BLaER1 treated with 17β-estradiol and CSF1 and Interleukin-3, amounts not matched to agents 10 nM and 100 nM (cell line): ENCODE measurements at regions not wholly inside any gene's neighbourhood (a gene's known extent, or its start where the extent isn't known, plus 50 kb on each side); places are given as distances from the start of the nearest gene placed in this dataset.

Source experiments
- H3K27ac ChIP-seq, 11 experiments: shearing (Covaris generic); formaldehyde crosslinking; 2 replicates each; pipeline ENCODE4 v1.8.1; 2022
- H3K27me3 ChIP-seq, 11 experiments: shearing (Covaris generic); formaldehyde crosslinking; 2 replicates each; pipeline ENCODE4 v1.8.1; 2022
- H3K36me3 ChIP-seq, 11 experiments: shearing (Covaris generic); formaldehyde crosslinking; 2 replicates each; pipeline ENCODE4 v1.8.1; 2022
- H3K4me1 ChIP-seq, 10 experiments: shearing (Covaris generic); formaldehyde crosslinking; 2 replicates each; pipeline ENCODE4 v1.8.1; 2022
- H3K4me2 ChIP-seq, 11 experiments: shearing (Covaris generic); formaldehyde crosslinking; 2 replicates each; pipeline ENCODE4 v1.8.1; 2022
- H3K4me3 ChIP-seq, 10 experiments: shearing (Covaris generic); formaldehyde crosslinking; 2 replicates each; pipeline ENCODE4 v1.8.1; 2022
- H3K9ac ChIP-seq, 11 experiments: shearing (Covaris generic); formaldehyde crosslinking; 2 replicates each; pipeline ENCODE4 v1.8.1; 2022
- H3K9me3 ChIP-seq, 11 experiments: shearing (Covaris generic); formaldehyde crosslinking; replicated peaks in 1 of 11; 2 replicates each; pipeline ENCODE4 v1.8.1; 2022
- H4K20me1 ChIP-seq, 11 experiments: shearing (Covaris generic); formaldehyde crosslinking; 2 replicates each; pipeline ENCODE4 v1.8.1; 2022
- Cebpa-rat ChIP-seq, 11 experiments: shearing (Covaris generic); IDR thresholded peaks; 2 replicates each; pipeline ENCODE4 v1.8.1; 2022

DNA sequence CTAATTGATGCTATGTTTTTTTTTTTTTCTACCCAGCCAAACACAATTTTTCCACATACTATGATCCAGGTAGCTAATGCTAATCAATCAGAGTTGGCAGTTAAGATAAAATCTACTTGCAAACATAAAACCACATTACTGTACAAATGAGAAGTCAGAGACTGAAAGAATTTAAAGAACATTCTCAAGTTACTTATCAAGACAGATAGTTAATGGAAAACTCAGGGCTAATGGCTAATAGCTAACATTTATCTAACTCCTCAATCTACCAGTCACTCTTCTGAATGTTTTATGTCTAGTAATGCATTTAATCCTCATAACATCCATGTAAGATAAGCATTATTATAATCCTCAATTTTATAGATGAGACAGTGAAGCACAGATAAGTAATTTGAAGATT lies 537.6 kb upstream of the SETBP1 start:
- TF ChIP-seq Cebpa-rat (IDR thresholded peaks at IDR 0.05): no peak

DNA sequence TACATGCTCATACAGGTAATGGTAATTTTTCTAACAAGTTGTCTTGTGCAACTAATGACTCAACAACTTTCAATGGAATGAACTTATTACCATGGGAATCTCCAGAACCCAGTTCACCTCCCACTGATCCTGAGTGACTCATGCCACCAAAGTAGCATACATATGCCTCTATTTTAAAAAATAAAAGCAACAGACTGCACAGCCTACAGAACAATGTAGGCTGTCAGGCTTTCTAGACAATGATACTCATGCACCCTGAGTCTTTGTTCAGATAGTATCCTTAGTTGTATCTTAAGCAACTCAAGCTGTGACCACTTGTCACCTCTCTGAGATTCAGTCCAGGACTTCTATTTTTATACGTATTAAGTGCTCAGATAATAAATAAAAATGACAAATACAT lies 531.0 kb upstream of the SETBP1 start:
- H3K4me3 ChIP-seq: no peak overlapping the region
- no peak overlapping the region for H3K9ac ChIP-seq
- H3K4me1 ChIP-seq: peaks cover 0 to 6% (median 0%) of the 10 kb centered on the region in 10 experiments; a peak in 2 of 20 replicates
- H3K4me2 ChIP-seq: no peak overlapping the region
- H3K36me3 ChIP-seq: no peaks in the 10 kb centered on the region
- no peaks in the 10 kb centered on the region for H4K20me1 ChIP-seq
- no peak overlapping the region for H3K27ac ChIP-seq
- TF ChIP-seq Cebpa-rat (IDR thresholded peaks at IDR 0.05): no peak
- H3K27me3 ChIP-seq: no peaks in the 10 kb centered on the region
- H3K9me3 ChIP-seq: no peaks in the 10 kb centered on the region

More for the DNA sequence above, 537.6 kb upstream of the SETBP1 start:
- Histone ChIP-seq H4K20me1 (no peaks in the 10 kb centered on the region), H3K4me3 (no peak overlapping the region), H3K4me2 (no peak overlapping the region), H3K9me3 (no peaks in the 10 kb centered on the region), H3K4me1 (peaks cover 0 to 6% (median 0%) of the 10 kb centered on the region in 10 experiments; a peak in 2 of 20 replicates), H3K27me3 (no peaks in the 10 kb centered on the region), H3K27ac (no peak overlapping the region), H3K9ac (no peak overlapping the region), H3K36me3 (no peaks in the 10 kb centered on the region)

DNA sequence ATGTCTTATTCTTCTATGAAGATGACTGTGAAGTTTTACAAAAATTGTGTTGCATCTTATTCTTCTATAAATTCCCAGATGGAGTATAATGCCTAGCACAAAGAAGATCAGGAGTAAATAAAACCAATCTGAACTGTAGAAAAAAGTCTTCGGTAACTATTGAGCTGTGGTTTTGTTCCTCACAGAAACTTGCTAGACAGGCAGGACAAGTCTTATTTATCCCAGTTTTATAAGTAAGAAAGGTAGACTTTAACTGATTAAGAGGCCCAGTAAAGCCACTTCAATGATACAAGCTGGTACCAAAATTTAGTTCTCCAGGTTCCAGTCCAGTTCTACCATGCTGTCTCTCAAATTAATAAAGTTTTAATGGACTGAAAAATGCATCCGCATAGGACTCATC lies 526.7 kb upstream of the SETBP1 start:
- no peak overlapping the region for H3K4me2 ChIP-seq
- H4K20me1 ChIP-seq: no peaks in the 10 kb centered on the region
- TF ChIP-seq Cebpa-rat (IDR thresholded peaks at IDR 0.05): no peak
- no peaks in the 10 kb centered on the region for H3K9me3 ChIP-seq
- no peaks in the 10 kb centered on the region for H3K27me3 ChIP-seq
- H3K4me1 ChIP-seq: no peaks in the 10 kb centered on the region
- no peak overlapping the region for H3K9ac ChIP-seq
- H3K4me3 ChIP-seq: no peak overlapping the region
- no peaks in the 10 kb centered on the region for H3K36me3 ChIP-seq
- no peak overlapping the region for H3K27ac ChIP-seq

DNA sequence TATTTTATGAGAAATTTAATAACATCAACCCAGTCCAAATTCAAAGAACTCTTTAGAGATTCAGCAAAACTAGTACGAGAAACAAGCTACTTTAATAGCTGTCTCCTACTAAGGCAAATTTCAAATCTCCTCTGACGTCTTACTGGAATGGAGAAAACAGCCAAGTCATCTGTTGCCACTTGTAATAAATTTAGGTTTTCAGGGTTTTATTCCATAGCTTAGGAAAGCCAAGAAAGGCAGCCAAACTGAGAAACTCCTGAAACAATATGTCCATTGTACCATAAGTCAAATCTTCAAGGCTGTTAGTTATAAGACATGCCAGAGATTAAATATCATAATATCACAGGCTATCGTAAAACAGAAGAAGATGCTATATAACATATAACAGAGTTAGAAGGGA lies 524.6 kb upstream of the SETBP1 start:
- no peak overlapping the region for H3K4me2 ChIP-seq

DNA sequence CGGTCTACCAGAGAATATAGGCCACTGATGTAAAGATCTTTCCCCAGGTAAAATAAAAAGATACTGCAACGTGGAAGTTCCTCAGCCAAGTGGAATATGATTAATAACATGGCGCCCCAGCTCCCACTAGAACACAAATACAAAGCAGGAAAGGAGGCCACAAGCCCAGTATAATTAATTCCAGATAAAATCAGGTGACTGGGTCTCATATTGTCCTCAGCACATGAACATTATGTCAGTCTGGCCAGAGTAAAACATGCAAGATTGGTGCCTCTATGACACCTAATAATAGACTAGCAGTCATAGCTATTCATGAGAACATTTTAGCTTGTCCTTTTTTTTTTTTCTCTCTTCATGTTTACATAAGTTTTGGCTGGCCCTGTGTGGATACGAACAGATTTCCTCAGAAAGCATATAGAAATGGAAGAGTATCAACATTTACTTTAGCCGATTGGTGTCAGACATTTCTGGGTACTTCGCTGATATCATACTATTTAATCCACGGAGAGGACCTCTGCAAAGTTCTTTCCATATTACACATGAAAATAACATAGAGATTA lies 523.8 kb upstream of the SETBP1 start:
- Histone ChIP-seq H3K9ac (no peak overlapping the region), H3K27me3 (no peaks in the 10 kb centered on the region), H3K4me2 (no peak overlapping the region), H3K36me3 (no peaks in the 10 kb centered on the region), H3K9me3 (peaks cover under 1 to 6% (median 3%) of the 10 kb centered on the region in 11 experiments; a peak in 11 of 22 replicates), H4K20me1 (no peaks in the 10 kb centered on the region), H3K4me3 (no peak overlapping the region), H3K27ac (no peak overlapping the region), H3K4me1 (no peaks in the 10 kb centered on the region)
- TF ChIP-seq Cebpa-rat (IDR thresholded peaks at IDR 0.05): no peak

More for the DNA sequence above, 524.6 kb upstream of the SETBP1 start:
- no peaks in the 10 kb centered on the region for H4K20me1 ChIP-seq
- no peaks in the 10 kb centered on the region for H3K4me1 ChIP-seq
- H3K4me3 ChIP-seq: no peak overlapping the region
- H3K27ac ChIP-seq: no peak overlapping the region
- no peaks in the 10 kb centered on the region for H3K36me3 ChIP-seq
- TF ChIP-seq Cebpa-rat (IDR thresholded peaks at IDR 0.05): no peak
- no peak overlapping the region for H3K9ac ChIP-seq
- no peaks in the 10 kb centered on the region for H3K27me3 ChIP-seq
- H3K9me3 ChIP-seq: no peaks in the 10 kb centered on the region

DNA sequence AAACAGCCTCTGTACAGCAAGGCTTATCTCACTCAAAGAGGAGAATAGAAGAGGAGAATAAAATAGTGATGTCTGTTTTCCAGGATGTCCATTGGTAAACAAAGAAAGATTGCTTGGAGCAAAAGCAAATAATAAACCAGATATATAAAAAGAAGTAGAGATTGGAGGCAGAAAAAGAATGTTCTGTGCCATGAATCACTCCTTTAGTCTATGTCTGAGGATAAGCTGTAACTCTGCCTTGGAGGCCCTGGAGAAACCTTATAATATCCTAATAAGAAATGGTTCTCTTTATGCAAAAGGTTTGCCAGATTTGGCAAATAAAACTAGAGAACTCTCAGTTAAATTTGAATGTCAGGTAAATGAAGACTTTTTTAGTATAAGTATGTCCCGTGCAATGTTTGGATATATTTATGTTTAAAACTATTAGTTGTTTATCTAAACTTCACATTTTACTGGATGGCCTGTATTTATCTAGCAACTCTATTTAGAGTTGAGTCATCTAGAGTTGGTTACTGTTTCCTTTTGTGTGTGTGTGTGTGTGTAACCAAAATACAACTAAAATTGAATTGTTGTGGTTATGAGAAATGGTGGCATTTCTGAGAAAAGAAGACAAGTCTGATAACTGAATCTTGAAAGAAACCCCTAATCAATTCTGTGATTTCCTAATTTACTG lies 510.3 kb upstream of the SETBP1 start:
- no peak for TF ChIP-seq Cebpa-rat (IDR thresholded peaks at IDR 0.05)
- no peak overlapping the region for H3K4me3 ChIP-seq
- H3K36me3 ChIP-seq: no peaks in the 10 kb centered on the region
- no peaks in the 10 kb centered on the region for H3K4me1 ChIP-seq
- H3K9me3 ChIP-seq: no peaks in the 10 kb centered on the region
- H3K4me2 ChIP-seq: no peak overlapping the region
- H3K27me3 ChIP-seq: no peaks in the 10 kb centered on the region
- H3K27ac ChIP-seq: no peak overlapping the region
- no peaks in the 10 kb centered on the region for H4K20me1 ChIP-seq
- H3K9ac ChIP-seq: no peak overlapping the region

DNA sequence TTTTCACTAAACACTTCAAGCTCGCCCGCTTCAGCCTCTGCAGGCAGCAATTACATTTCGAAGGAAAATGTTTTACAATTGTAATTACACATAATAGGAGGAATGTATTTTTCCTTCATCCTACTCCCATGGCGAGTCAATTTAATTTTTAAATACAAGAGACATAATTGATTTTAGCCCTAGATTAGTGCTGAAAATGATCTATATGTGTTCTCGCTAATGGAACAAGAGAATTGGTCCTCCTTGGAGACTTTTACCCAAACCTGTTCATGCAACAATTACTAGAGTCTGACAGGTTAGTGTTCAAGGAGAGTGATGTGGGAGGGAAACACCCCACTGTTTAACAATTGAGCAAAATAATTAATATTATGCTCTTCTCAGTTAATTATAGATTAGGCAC lies 509.4 kb upstream of the SETBP1 start:
- H3K4me2 ChIP-seq: no peak overlapping the region
- H3K9ac ChIP-seq: no peak overlapping the region
- H3K36me3 ChIP-seq: no peaks in the 10 kb centered on the region
- no peak overlapping the region for H3K4me3 ChIP-seq
- no peaks in the 10 kb centered on the region for H3K27me3 ChIP-seq
- H3K4me1 ChIP-seq: no peaks in the 10 kb centered on the region
- no peak for TF ChIP-seq Cebpa-rat (IDR thresholded peaks at IDR 0.05)
- H4K20me1 ChIP-seq: no peaks in the 10 kb centered on the region
- no peaks in the 10 kb centered on the region for H3K9me3 ChIP-seq
- no peak overlapping the region for H3K27ac ChIP-seq

DNA sequence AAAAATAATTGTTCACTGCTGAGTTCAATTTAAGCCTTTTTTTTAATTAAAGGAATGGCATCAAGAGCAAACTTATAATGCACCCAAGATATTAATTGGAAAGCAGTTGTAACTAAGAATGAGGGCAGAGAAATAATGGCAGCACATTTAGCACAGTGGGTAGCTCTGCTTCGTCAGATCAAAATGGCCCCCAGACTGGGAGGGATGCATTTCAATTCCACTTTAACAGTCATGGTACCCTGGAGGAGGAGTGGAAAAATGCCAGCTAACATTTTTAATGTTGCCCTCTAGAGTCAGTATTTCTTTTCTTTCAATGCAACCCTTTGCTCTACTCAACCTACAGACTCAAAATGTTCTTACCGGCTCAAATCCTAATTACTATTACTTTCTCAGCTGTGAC lies 504.8 kb upstream of the SETBP1 start:
- no peaks in the 10 kb centered on the region for H4K20me1 ChIP-seq
- no peak overlapping the region for H3K27ac ChIP-seq
- H3K27me3 ChIP-seq: no peaks in the 10 kb centered on the region
- no peak overlapping the region for H3K4me3 ChIP-seq
- H3K4me2 ChIP-seq: no peak overlapping the region
- H3K9ac ChIP-seq: no peak overlapping the region
- no peaks in the 10 kb centered on the region for H3K4me1 ChIP-seq
- TF ChIP-seq Cebpa-rat (IDR thresholded peaks at IDR 0.05): no peak
- no peaks in the 10 kb centered on the region for H3K9me3 ChIP-seq
- no peaks in the 10 kb centered on the region for H3K36me3 ChIP-seq

DNA sequence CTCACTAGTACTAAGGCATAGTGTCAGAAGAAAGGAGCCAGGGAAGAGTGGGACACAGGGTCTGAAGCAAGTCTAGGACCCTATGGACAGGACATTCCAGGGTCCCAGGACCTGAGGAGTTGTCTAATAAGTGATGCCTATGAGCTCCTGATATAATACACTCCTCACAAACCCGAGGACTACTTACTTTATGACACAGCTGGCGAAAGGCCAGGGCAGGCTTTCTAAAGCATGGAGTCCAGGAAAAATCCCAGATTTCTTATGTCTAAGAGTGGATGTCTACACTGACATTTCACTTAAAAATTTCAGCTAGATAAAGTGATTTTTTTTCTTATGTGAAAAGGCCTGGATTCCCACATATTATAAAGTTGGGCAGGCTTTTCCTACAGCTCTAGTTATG lies 502.2 kb upstream of the SETBP1 start:
- H3K4me3 ChIP-seq: no peak overlapping the region
- H3K27ac ChIP-seq: no peak overlapping the region
- TF ChIP-seq Cebpa-rat (IDR thresholded peaks at IDR 0.05): no peak
- H3K4me1 ChIP-seq: no peaks in the 10 kb centered on the region
- no peak overlapping the region for H3K4me2 ChIP-seq
- no peaks in the 10 kb centered on the region for H3K27me3 ChIP-seq
- H4K20me1 ChIP-seq: no peaks in the 10 kb centered on the region
- H3K36me3 ChIP-seq: no peaks in the 10 kb centered on the region
- H3K9me3 ChIP-seq: no peaks in the 10 kb centered on the region
- no peak overlapping the region for H3K9ac ChIP-seq

DNA sequence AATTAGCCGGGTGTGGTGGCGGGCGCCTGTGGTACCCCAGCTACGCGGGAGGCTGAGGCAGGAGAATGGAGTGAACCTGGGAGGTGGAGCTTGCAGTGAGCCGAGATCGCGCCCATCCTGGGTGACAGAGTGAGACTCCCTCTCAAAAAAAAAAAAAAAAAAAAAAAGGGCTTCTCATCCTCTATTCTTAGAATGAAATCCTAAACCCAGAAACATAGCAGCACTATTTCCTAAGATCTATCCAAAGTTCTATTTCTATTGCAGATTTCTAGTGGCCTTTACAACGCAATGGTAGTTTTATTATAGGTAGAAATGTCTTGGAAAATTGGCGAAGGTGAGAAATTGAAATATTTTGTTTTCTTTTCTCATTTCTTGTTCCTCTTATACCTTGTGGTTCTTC lies 501.0 kb upstream of the SETBP1 start:
- Histone ChIP-seq H3K4me3 (no peak overlapping the region), H3K9me3 (no peaks in the 10 kb centered on the region), H3K36me3 (no peaks in the 10 kb centered on the region), H4K20me1 (no peaks in the 10 kb centered on the region), H3K27me3 (no peaks in the 10 kb centered on the region), H3K9ac (no peak overlapping the region), H3K4me2 (no peak overlapping the region), H3K4me1 (no peaks in the 10 kb centered on the region), H3K27ac (no peak overlapping the region)
- TF ChIP-seq Cebpa-rat (IDR thresholded peaks at IDR 0.05): no peak
